Testis (tissue), 2 donors: ENCODE measurements at regions not wholly inside any gene's neighbourhood (a gene's known extent, or its start where the extent isn't known, plus 50 kb on each side); places are given as distances from the start of the nearest gene placed in this dataset.

ENCODE experiments used
- DNase-seq: peaks from one replicate; pipeline ENCODE4 v3.0.0-alpha.2; 2019
- H3K27ac ChIP-seq, 2 donors: fragments of 200-600 bp; sonication (generic); one replicate each; pipeline ENCODE4 v1.5.1; 2019
- H3K27me3 ChIP-seq: fragments of 200-600 bp; sonication (generic); one replicate; pipeline ENCODE4 v1.5.1; 2019
- H3K36me3 ChIP-seq: fragments of 200-600 bp; sonication (generic); one replicate; pipeline ENCODE4 v1.5.1; 2017; ENCODE audit warnings: low read depth; ENCODE audit errors: missing control alignments
- H3K4me1 ChIP-seq: fragments of 200-600 bp; sonication (generic); one replicate; pipeline ENCODE4 v1.5.1; 2019
- H3K4me3 ChIP-seq, 2 donors: fragments of 200-600 bp; sonication (generic); one replicate each; pipeline ENCODE4 v1.5.1; 2017 to 2019
- H3K9me3 ChIP-seq: fragments of 200-600 bp; sonication (generic); one replicate; pipeline ENCODE4 v1.5.1; 2017
- CTCF ChIP-seq, 3 experiments: fragments of 450-650 bp in 2 of 3; fragments of 200-600 bp in 1 of 3; sonication (generic) in 1 of 3; IDR thresholded peaks; one replicate each; pipeline ENCODE4 v1.5.1; 2016 to 2019; ENCODE audit warnings: antibody characterized with exemption in 3 of 3, mild to moderate bottlenecking in 2 of 3, moderate library complexity in 1 of 3
- POLR2A ChIP-seq: fragments of 450-650 bp; IDR thresholded peaks from one replicate; pipeline ENCODE4 v1.6.1; 2017; ENCODE audit warnings: antibody characterized with exemption, mild to moderate bottlenecking, moderate library complexity
- WGBS, 2 donors: methylation state at CpG; one replicate each; pipeline ENCODE4 v1.1.5; 2018; 5-methylcytosine and 5-hydroxymethylcytosine counted together
- intact Hi-C: fragments of 100-400 bp; cut with DNase I; formaldehyde crosslinking; loops from one replicate; pipeline ENCODE4 v1.15.1; 2023; ENCODE audit warnings: low total_unique reads

DNA sequence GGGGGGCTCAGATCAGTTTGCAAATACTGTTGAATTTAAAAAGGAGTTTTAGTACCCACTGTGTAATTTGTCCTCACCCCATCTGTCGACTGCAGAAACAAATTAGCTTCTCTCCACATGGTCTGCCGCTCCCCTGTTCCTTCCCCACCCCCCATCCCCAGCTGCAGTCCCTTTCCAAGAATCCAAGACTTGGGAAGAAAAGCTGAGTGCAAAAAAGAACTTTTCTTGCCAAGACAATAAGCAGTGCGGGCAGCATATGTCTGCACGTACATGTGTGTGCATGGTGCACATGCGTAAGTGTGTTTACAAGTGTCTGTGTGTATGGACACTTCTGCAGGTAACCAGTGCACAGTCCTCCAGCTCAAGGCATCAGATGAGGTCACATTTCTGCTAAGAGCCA is 125.7 kb upstream of the SMIM23 start:
- intact Hi-C loops = no loop called here
- no peak overlapping the region for H3K4me3 ChIP-seq

GRCh38 chr5:171660434-171660833 is 125.2 kb upstream of the SMIM23 start:
- H3K4me3 ChIP-seq = no peak overlapping the region
- 72 to 80% methylated on average over 6 to 7 of the region's 9 CpGs for WGBS, 2 donors
- no peak for DNase-seq
- H3K4me1 ChIP-seq = no peaks in the 10 kb centered on the region
- H3K27ac ChIP-seq = no peak overlapping the region
- no peaks in the 10 kb centered on the region for H3K27me3 ChIP-seq
- H3K9me3 ChIP-seq = no peaks in the 10 kb centered on the region
- intact Hi-C loops = no loop called here
- H3K36me3 ChIP-seq = no peaks in the 10 kb centered on the region
- TF ChIP-seq POLR2A (no peak), CTCF (IDR thresholded peaks at IDR 0.05) (no peak)

More for the DNA sequence above, 125.7 kb upstream of the SMIM23 start:
- TF ChIP-seq POLR2A (no peak), CTCF (IDR thresholded peaks at IDR 0.05) (no peak)
- Histone ChIP-seq H3K4me1 (no peaks in the 10 kb centered on the region), H3K9me3 (no peaks in the 10 kb centered on the region), H3K27me3 (no peaks in the 10 kb centered on the region), H3K27ac (no peak overlapping the region), H3K36me3 (no peaks in the 10 kb centered on the region)
- DNase-seq = no peak
- 80 to 81% methylated on average over 5 of the region's 5 CpGs for WGBS, 2 donors

GRCh38 chr5:171661143-171661542 is 124.5 kb upstream of the SMIM23 start:
- no peaks in the 10 kb centered on the region for H3K27me3 ChIP-seq
- no peak for TF ChIP-seq CTCF (IDR thresholded peaks at IDR 0.05)
- no peak for TF ChIP-seq POLR2A

DNA sequence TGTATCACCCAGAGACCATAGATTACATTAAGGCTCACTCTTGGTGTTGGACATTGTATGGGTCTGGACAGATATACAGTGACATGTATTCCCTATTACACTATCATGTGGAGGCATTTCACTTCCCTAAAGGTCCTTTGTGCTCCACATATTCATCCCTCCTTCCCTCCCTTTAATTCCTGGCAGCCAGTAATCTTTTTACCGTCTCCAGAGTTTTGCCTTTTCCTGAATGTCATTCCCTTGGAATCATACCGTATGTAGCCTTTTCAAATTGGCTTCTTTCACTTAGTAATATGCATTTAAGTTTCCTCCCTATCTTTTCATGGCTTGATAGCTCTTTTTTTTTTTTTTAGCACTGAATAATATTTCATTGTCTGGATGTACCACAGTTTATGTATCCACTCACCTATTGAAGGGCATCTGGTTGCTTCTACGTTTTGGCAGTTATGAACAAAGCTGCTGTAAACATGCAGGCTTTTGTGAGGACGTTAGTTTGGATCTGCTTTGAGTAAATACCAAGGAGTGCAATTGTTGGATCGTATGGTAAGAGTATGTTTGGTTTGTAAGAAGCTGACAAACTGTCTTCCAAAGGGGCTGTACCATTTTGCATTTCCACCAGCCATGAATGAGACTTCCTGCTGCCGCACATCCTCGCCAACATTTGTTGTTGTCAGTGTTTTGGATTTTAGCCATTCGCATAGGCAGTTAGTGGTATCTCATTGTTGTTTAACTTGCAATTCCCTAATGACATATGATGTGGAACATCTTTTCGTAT is 122.1 kb upstream of the SMIM23 start:
- Histone ChIP-seq H3K27ac (no peak overlapping the region), H3K36me3 (no peaks in the 10 kb centered on the region), H3K4me1 (no peaks in the 10 kb centered on the region), H3K4me3 (no peak overlapping the region), H3K9me3 (no peaks in the 10 kb centered on the region), H3K27me3 (no peaks in the 10 kb centered on the region)
- WGBS, 2 donors = 86 to 91% methylated on average over 9 of the region's 9 CpGs
- no peak for DNase-seq
- TF ChIP-seq POLR2A (no peak), CTCF (IDR thresholded peaks at IDR 0.05) (no peak)
- intact Hi-C loops = no loop called here

More at GRCh38 chr5:171661143-171661542, 124.5 kb upstream of the SMIM23 start:
- 79 to 84% methylated on average over 2 of the region's 2 CpGs for WGBS, 2 donors
- Histone ChIP-seq H3K36me3 (no peaks in the 10 kb centered on the region), H3K27ac (no peak overlapping the region), H3K9me3 (no peaks in the 10 kb centered on the region), H3K4me3 (no peak overlapping the region), H3K4me1 (no peaks in the 10 kb centered on the region)
- intact Hi-C loops = no loop called here
- no peak for DNase-seq

DNA sequence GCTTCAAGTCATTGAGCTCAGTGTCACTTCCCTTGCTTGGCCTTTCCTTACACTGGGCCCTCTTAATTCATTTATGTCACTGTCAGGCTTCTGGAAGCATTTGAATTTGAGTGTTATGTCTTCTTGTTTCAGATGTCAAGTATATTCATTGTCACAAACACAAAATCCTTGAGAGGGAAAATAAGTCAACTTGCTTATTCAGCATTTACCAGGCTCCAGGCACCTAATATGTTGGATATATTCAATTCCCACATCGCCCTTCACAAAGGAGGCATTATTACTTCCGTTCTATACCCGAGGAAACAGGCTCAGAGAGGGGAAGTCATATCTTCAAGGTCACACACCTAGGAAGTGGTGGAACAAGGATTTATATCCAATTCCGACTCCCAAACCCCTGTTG is 121.1 kb upstream of the SMIM23 start:
- DNase-seq = no peak
- Histone ChIP-seq H3K36me3 (no peaks in the 10 kb centered on the region), H3K4me1 (no peaks in the 10 kb centered on the region), H3K4me3 (no peak overlapping the region), H3K9me3 (no peaks in the 10 kb centered on the region), H3K27ac (no peak overlapping the region), H3K27me3 (no peaks in the 10 kb centered on the region)
- 72 to 81% methylated on average over 4 of the region's 4 CpGs for WGBS, 2 donors
- intact Hi-C loops = no loop called here
- TF ChIP-seq CTCF (IDR thresholded peaks at IDR 0.05) = no peak
- TF ChIP-seq POLR2A = no peak
